Left ventricle myocardium inferior (tissue), 1 donor: ENCODE measurements at regions not wholly inside any gene's neighbourhood (a gene's known extent, or its start where the extent isn't known, plus 50 kb on each side); places are given as distances from the start of the nearest gene placed in this dataset.

Source experiments
- DNase-seq: peaks from one replicate; pipeline ENCODE4 v3.0.0-alpha.2; 2020
- H3K27ac ChIP-seq: fragments of 200-600 bp; replicated peaks from 2 replicates; pipeline ENCODE4 v1.8.0; 2021
- H3K27me3 ChIP-seq: fragments of 200-600 bp; 2 replicates; pipeline ENCODE4 v1.8.0; 2021; ENCODE audit warnings: low read depth
- H3K36me3 ChIP-seq: fragments of 200-600 bp; 2 replicates; pipeline ENCODE4 v1.8.0; 2021
- H3K4me1 ChIP-seq: fragments of 200-600 bp; 2 replicates; pipeline ENCODE4 v1.8.0; 2021
- H3K4me3 ChIP-seq: fragments of 200-600 bp; 2 replicates; pipeline ENCODE4 v1.8.0; 2021; ENCODE audit warnings: mild to moderate bottlenecking, moderate library complexity
- H3K9me3 ChIP-seq: fragments of 200-600 bp; replicated peaks from 2 replicates; pipeline ENCODE4 v1.8.0; 2021
- intact Hi-C: fragments of 100-400 bp; cut with micrococcal nuclease; formaldehyde crosslinking; loops from one replicate; pipeline ENCODE4 v1.11.0; 2022
- TF ChIP-seq, protein P1 (sequence below): fragments of 200-600 bp; IDR thresholded peaks from 2 replicates; pipeline ENCODE4 v1.8.0; 2021; ENCODE audit warnings: antibody characterized with exemption, mild to moderate bottlenecking, borderline replicate concordance
- donor health status: DM: no; HTN: yes; CAD: no; lungs with severe emphysema.

DNA sequence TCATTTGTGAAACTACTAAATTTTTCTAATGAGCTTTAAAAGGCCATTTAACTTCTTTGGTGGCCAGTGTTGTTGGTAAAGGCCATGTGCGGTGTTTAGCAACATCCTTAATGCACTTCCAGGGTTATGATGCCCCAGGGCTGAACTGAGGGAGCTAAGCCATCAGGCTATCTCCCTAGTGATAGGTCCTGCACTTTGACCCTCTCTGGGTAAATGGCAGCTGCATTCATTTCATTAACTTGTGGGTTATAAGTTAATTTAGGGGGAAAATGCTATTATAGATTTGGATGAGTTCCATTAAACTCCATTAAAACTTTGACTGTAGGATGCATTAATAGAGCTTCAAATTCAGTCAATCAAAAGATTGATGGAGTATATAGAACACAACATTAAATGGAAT is 366.7 kb upstream of the ZNF717 start:
- intact Hi-C loops: no loop called here

DNA sequence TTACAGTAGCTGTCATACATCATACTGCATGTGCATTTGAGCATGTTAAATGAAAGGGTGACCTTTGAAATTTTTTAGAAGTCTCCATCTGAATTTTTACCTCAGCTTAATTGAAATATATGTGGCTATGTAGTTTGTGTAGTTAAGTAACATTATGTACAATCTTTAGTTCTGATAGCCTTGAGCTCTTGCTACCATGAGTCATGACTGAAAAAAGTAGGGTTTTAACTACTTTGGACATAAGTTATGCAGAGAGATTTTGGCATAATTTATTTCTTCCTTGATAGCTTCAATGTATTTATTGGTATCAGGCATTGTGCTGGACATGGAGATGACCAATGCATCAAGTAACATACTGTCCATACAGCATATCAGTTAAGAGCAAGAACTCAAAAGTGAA is 376.5 kb upstream of the ZNF717 start:
- H3K9me3 ChIP-seq: no peaks in the 10 kb centered on the region
- TF ChIP-seq, protein P1, sequence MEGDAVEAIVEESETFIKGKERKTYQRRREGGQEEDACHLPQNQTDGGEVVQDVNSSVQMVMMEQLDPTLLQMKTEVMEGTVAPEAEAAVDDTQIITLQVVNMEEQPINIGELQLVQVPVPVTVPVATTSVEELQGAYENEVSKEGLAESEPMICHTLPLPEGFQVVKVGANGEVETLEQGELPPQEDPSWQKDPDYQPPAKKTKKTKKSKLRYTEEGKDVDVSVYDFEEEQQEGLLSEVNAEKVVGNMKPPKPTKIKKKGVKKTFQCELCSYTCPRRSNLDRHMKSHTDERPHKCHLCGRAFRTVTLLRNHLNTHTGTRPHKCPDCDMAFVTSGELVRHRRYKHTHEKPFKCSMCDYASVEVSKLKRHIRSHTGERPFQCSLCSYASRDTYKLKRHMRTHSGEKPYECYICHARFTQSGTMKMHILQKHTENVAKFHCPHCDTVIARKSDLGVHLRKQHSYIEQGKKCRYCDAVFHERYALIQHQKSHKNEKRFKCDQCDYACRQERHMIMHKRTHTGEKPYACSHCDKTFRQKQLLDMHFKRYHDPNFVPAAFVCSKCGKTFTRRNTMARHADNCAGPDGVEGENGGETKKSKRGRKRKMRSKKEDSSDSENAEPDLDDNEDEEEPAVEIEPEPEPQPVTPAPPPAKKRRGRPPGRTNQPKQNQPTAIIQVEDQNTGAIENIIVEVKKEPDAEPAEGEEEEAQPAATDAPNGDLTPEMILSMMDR: no peak
- no peak overlapping the region for H3K27ac ChIP-seq
- no peaks in the 10 kb centered on the region for H3K27me3 ChIP-seq
- no peaks in the 10 kb centered on the region for H3K36me3 ChIP-seq
- intact Hi-C loops: no loop called here
- no peaks in the 10 kb centered on the region for H3K4me1 ChIP-seq
- DNase-seq: no peak
- no peak overlapping the region for H3K4me3 ChIP-seq

More for the DNA sequence above, 366.7 kb upstream of the ZNF717 start:
- Histone ChIP-seq H3K36me3 (no peaks in the 10 kb centered on the region), H3K4me1 (no peaks in the 10 kb centered on the region), H3K27ac (no peak overlapping the region), H3K4me3 (no peak overlapping the region), H3K27me3 (no peaks in the 10 kb centered on the region), H3K9me3 (peaks cover 20% of the 10 kb centered on the region)
- no peak for DNase-seq
- TF ChIP-seq, protein P1: no peak

DNA sequence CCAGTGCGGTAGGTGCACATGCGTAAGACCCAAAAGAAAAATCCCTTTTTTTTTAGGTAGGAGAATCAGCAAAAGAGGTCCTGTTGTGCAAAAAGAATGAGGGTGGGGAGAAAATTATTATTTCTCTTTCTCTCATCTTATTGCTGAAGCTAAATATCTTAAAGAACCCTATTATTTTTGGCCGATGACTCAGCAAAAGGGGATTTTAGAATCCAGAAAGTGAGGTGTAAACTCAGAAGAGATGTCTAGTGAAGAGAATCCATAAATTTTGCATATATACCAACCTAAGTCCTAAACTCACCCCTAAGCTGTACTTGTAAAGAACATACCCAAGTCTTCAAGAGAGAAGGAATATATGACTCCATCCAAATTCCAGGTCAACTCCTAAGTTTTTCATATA is 386.3 kb upstream of the ZNF717 start:
- Histone ChIP-seq H3K4me1 (no peaks in the 10 kb centered on the region), H3K27me3 (no peaks in the 10 kb centered on the region), H3K36me3 (no peaks in the 10 kb centered on the region), H3K4me3 (no peak overlapping the region), H3K9me3 (no peaks in the 10 kb centered on the region), H3K27ac (no peak overlapping the region)
- TF ChIP-seq, protein P1: no peak
- no peak for DNase-seq
- intact Hi-C loops: no loop called here

DNA sequence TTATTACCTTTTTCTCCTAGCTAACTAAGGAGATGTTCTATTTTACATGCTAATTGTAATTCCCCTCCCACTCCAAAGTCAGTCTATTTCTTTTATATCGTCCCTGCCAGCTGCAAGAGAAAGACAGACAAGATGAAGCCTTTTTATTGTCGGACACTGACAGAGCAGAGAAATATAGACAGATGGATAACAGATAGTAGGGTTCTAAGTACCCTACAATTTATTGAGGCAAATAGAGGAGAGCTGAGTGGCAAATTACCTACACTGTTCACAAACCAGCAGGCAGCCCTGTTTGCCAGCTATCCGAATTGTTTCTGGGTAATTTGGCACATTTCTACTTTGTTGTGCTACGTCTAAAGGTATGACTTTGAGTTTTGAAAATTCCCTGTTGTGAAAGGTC is 392.3 kb upstream of the ZNF717 start:
- DNase-seq: no peak
- Histone ChIP-seq H3K27ac (no peak overlapping the region), H3K4me3 (no peak overlapping the region), H3K4me1 (no peaks in the 10 kb centered on the region), H3K9me3 (no peaks in the 10 kb centered on the region), H3K36me3 (no peaks in the 10 kb centered on the region), H3K27me3 (no peaks in the 10 kb centered on the region)
- intact Hi-C loops: no loop called here
- TF ChIP-seq, protein P1: no peak

DNA sequence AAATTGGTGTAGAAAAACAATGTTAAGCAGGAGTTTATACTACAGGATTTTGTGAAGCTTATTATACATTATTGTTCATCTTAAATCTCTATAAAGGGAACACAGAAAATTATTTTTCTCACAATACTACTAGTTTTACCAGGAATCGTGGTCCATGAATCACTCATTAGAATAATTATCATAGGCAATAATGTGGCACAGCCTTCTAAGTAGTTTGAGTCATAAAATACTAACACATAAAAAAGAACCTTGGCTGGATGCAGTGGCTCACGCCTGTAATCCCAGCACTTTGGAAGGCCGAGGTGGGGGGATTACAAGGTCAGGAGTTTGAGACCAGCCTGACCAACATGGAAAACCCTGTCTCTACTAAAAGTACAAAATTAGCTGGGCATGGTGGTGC is 393.1 kb upstream of the ZNF717 start:
- no peak for DNase-seq
- no peaks in the 10 kb centered on the region for H3K9me3 ChIP-seq
- TF ChIP-seq, protein P1: no peak
- no peaks in the 10 kb centered on the region for H3K36me3 ChIP-seq
- no peak overlapping the region for H3K27ac ChIP-seq
- no peaks in the 10 kb centered on the region for H3K4me1 ChIP-seq
- H3K4me3 ChIP-seq: no peak overlapping the region
- no peaks in the 10 kb centered on the region for H3K27me3 ChIP-seq
- intact Hi-C loops: no loop called here

DNA sequence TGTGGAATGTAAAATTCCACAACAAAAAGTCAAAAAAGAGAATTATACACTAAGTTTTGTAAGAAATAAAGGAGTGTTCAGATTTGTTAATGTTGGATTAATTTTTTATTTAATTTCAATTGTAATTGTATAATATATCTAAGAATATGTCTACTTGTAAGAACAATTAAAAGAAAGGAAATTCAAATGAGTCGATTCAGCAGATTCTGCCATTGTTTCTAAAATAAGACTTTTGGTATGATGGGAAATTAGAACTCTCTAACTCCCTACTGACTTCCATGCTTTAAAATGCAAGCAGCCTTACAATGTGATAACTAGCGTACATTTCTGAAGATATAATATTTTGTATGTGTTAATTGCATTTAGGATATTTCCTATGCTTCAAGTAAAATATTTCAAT is 395.9 kb upstream of the ZNF717 start:
- Histone ChIP-seq H3K4me1 (no peaks in the 10 kb centered on the region), H3K4me3 (no peak overlapping the region), H3K36me3 (no peaks in the 10 kb centered on the region), H3K9me3 (no peaks in the 10 kb centered on the region), H3K27ac (no peak overlapping the region), H3K27me3 (no peaks in the 10 kb centered on the region)
- no peak for DNase-seq
- intact Hi-C loops: no loop called here
- TF ChIP-seq, protein P1: no peak
